GM12891 (cell line): ENCODE measurements at regions not wholly inside any gene's neighbourhood (a gene's known extent, or its start where the extent isn't known, plus 50 kb on each side); places are given as distances from the start of the nearest gene placed in this dataset.

Source experiments
- PAX5 ChIP-seq: IDR thresholded peaks from 2 replicates; pipeline ENCODE4 v1.6.1; 2011; ENCODE audit warnings: low read length, moderate library complexity, mild to moderate bottlenecking; ENCODE audit not compliant: insufficient read depth, severe bottlenecking
- POLR2A ChIP-seq: IDR thresholded peaks from 2 replicates; pipeline ENCODE4 v1.6.1; 2011; ENCODE audit warnings: low read depth, low read length, control low read depth
- POLR2AphosphoS5 ChIP-seq: IDR thresholded peaks from 2 replicates; pipeline ENCODE4 v1.6.1; 2011; ENCODE audit warnings: low read depth, low read length, control low read depth
- TAF1 ChIP-seq: IDR thresholded peaks from 2 replicates; pipeline ENCODE4 v1.6.1; 2011; ENCODE audit warnings: low read depth, low read length, control low read depth

GRCh38 chr13:90568165-90568564 is 779.3 kb upstream of the MIR17HG start:
- TF ChIP-seq POLR2AphosphoS5 (no peak), TAF1 (no peak), POLR2A (no peak), PAX5 (no peak)
